Caco-2 (cell line): ENCODE measurements at regions not wholly inside any gene's neighbourhood (a gene's known extent, or its start where the extent isn't known, plus 50 kb on each side); places are given as distances from the start of the nearest gene placed in this dataset.
A peak's percentile ranks its signal among the peaks of the same experiment; 100 is the strongest.

Experiments used
- BruUV-seq: library from RNA; stranded (reverse); fragments of 400-500 nt; replicated peaks from 2 replicates; lab custom pipeline; 2021; lab: Mats Ljungman, UMichigan
- CTCF ChIA-PET: fragments of 300-600 bp; sonication (Branson Sonifier 250); formaldehyde crosslinking; loops from one replicate; lab custom pipeline; 2022; ENCODE audit warnings: antibody characterized with exemption; lab: Charles Lee
- POLR2A ChIA-PET: fragments of 300-600 bp; sonication (Branson Sonifier 250); formaldehyde crosslinking; loops from one replicate; lab custom pipeline; 2022; ENCODE audit warnings: antibody characterized with exemption; lab: Charles Lee
- DNase-seq, 2 experiments: peaks; one replicate each; pipeline versions ENCODE4 v3.0.0 to v3.0.0-alpha.2; 2020 to 2022
- H3K27me3 ChIP-seq: replicated peaks from 2 replicates; pipeline ENCODE4 v1.6.0; 2011; ENCODE audit warnings: low read length; ENCODE audit not compliant: control insufficient read depth, insufficient read depth
- H3K36me3 ChIP-seq: 2 replicates; pipeline ENCODE4 v1.5.1; 2011; ENCODE audit warnings: low read length; ENCODE audit not compliant: control insufficient read depth, insufficient read depth
- H3K4me1 ChIP-seq: fragments of 250-450 bp; sonication (Bioruptor Pico); 2 replicates; pipeline ENCODE4 v1.5.1; 2020; ENCODE audit warnings: mild to moderate bottlenecking
- H3K4me3 ChIP-seq: 2 replicates; pipeline ENCODE4 v1.5.1; 2011; ENCODE audit warnings: low read depth, mild to moderate bottlenecking, control low read depth, low read length
- H3K9me3 ChIP-seq: fragments of 250-450 bp; sonication (Bioruptor Pico); 2 replicates; pipeline ENCODE4 v1.5.1; 2020; ENCODE audit warnings: mild to moderate bottlenecking, moderate library complexity
- H3K27ac Mint-ChIP-seq: one replicate; pipeline ENCODE4 v1.8.0; 2022; ENCODE audit warnings: mixed read lengths; ENCODE audit not compliant: unreplicated experiment
- H3K27me3 Mint-ChIP-seq: one replicate; pipeline ENCODE4 v1.8.0; 2022; ENCODE audit warnings: mixed read lengths; ENCODE audit not compliant: insufficient read depth, unreplicated experiment
- H3K36me3 Mint-ChIP-seq: one replicate; pipeline ENCODE4 v1.8.0; 2022; ENCODE audit warnings: mild to moderate bottlenecking, mixed read lengths; ENCODE audit not compliant: insufficient read depth, unreplicated experiment
- H3K4me1 Mint-ChIP-seq: one replicate; pipeline ENCODE4 v1.8.0; 2022; ENCODE audit warnings: low read depth, mixed read lengths; ENCODE audit not compliant: unreplicated experiment
- H3K4me3 Mint-ChIP-seq: one replicate; pipeline ENCODE4 v1.8.0; 2022; ENCODE audit warnings: mild to moderate bottlenecking, moderate library complexity, mixed read lengths; ENCODE audit not compliant: unreplicated experiment
- H3K9me3 Mint-ChIP-seq: one replicate; pipeline ENCODE4 v1.8.0; 2022; ENCODE audit warnings: mixed read lengths; ENCODE audit not compliant: unreplicated experiment
- intact Hi-C: fragments of 100-400 bp; cut with micrococcal nuclease; formaldehyde crosslinking; loops from one replicate; pipeline ENCODE4 v1.10.0; 2022; ENCODE audit not compliant: unreplicated experiment
- TF ChIP-seq, protein P1 (sequence below), 2 experiments: fragments of 200-600 bp in 1 of 2; IDR thresholded peaks; 1 replicate in 1 of 2; 2 replicates in 1 of 2; pipeline versions ENCODE4 v1.5.1 to v1.8.0; 2011 to 2022; ENCODE audit warnings: antibody characterized with exemption in 1 of 2, control low read depth in 1 of 2, inconsistent platforms in 1 of 2, low read depth in 1 of 2, low read length in 1 of 2, mild to moderate bottlenecking in 1 of 2, moderate library complexity in 1 of 2; ENCODE audit not compliant: insufficient read depth in 1 of 2, severe bottlenecking in 1 of 2, unreplicated experiment in 1 of 2

DNA sequence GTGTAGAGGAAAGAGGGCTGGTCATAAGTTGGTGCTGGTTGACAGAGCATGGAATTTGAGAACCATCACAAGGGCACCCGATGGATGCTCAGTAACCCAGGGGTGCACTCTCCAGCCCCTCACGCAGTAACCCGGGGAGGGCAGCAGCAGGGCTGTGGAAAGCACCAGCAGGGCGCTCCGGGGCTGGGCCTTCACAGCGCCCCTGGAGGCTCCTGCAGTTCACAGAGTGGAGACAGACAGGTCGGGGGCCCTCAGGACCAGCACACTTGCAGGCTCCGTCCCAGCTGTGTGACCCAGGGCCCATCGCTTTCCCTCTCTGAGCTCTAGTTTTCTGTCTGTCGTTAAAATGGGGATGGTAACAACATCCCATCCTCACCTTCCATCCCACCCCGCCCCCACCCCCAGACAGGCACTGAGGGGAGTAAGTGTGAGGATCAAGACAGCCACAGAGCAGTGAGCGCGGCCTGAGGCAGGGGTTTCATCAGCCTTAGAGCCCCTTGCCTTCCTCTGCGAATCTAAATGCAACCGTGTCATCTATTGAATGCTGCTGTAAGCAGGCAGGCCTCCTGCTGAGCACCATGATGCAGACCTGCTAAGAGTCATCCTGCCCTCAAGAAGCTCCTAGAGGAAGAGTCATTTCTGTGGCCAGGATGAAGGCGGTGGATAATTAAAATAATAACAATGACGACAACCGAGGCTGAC lies 90.2 kb upstream of the LINGO1 start:
- H3K36me3 Mint-ChIP-seq = no peaks in the 10 kb centered on the region
- peak in 1 of 2 experiments; percentile 13 for DNase-seq
- BruUV-seq = no TSS peak
- H3K27ac Mint-ChIP-seq = no peak overlapping the region
- H3K27me3 Mint-ChIP-seq = peaks cover 13% of the 10 kb centered on the region
- TF ChIP-seq, protein P1, sequence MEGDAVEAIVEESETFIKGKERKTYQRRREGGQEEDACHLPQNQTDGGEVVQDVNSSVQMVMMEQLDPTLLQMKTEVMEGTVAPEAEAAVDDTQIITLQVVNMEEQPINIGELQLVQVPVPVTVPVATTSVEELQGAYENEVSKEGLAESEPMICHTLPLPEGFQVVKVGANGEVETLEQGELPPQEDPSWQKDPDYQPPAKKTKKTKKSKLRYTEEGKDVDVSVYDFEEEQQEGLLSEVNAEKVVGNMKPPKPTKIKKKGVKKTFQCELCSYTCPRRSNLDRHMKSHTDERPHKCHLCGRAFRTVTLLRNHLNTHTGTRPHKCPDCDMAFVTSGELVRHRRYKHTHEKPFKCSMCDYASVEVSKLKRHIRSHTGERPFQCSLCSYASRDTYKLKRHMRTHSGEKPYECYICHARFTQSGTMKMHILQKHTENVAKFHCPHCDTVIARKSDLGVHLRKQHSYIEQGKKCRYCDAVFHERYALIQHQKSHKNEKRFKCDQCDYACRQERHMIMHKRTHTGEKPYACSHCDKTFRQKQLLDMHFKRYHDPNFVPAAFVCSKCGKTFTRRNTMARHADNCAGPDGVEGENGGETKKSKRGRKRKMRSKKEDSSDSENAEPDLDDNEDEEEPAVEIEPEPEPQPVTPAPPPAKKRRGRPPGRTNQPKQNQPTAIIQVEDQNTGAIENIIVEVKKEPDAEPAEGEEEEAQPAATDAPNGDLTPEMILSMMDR (IDR thresholded peaks at IDR 0.05; ENCODE audit: insufficient read depth in 1 of 2, low read depth in 1 of 2, low read length in 1 of 2, severe bottlenecking in 1 of 2, unreplicated experiment in 1 of 2) = peak in 1 of 2 experiments; percentile 10
- POLR2A ChIA-PET = no interaction called here
- no peaks in the 10 kb centered on the region for H3K36me3 ChIP-seq
- no peaks in the 10 kb centered on the region for H3K4me1 ChIP-seq
- H3K27me3 ChIP-seq = no peaks in the 10 kb centered on the region
- no peaks in the 10 kb centered on the region for H3K9me3 ChIP-seq
- H3K4me1 Mint-ChIP-seq = no peaks in the 10 kb centered on the region
- no peaks in the 10 kb centered on the region for H3K9me3 Mint-ChIP-seq
- no peak overlapping the region for H3K4me3 ChIP-seq
- H3K4me3 Mint-ChIP-seq = no peak overlapping the region
- CTCF ChIA-PET = no interaction called here
- intact Hi-C loops = no loop called here

DNA sequence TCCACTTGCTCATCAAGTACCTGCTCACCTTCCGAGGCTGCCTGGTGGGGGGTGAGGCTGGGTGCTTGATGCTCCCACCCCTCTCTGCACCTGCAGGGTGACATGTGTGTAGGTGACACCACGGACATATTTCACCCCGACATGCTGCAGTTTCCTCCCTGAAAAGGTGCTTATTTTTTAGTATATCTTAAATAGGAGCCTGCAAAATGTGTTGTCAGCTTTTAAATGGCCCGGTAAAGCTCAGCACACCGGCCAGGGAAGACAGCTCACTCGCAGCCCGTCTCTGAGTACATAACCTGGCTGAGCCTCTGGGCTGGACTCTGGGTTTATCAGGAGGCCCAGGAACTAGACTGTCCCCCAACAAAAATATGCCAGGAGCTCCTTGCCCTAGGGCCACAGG lies 89.3 kb upstream of the LINGO1 start:
- TF ChIP-seq, protein P1 (IDR thresholded peaks at IDR 0.05; ENCODE audit: insufficient read depth in 1 of 2, low read depth in 1 of 2, low read length in 1 of 2, severe bottlenecking in 1 of 2, unreplicated experiment in 1 of 2) = no peak
- Histone ChIP-seq H3K4me1 (no peaks in the 10 kb centered on the region), H3K27me3 (no peaks in the 10 kb centered on the region), H3K36me3 (no peaks in the 10 kb centered on the region), H3K4me3 (no peak overlapping the region), H3K9me3 (no peaks in the 10 kb centered on the region)
- Mint-ChIP-seq H3K9me3 (no peaks in the 10 kb centered on the region), H3K27ac (no peak overlapping the region), H3K4me3 (no peak overlapping the region), H3K27me3 (peaks cover 15% of the 10 kb centered on the region), H3K36me3 (no peaks in the 10 kb centered on the region), H3K4me1 (no peaks in the 10 kb centered on the region)
- CTCF ChIA-PET = no interaction called here
- POLR2A ChIA-PET = no interaction called here
- no peak for DNase-seq
- BruUV-seq = no TSS peak
- intact Hi-C loops = no loop called here

DNA sequence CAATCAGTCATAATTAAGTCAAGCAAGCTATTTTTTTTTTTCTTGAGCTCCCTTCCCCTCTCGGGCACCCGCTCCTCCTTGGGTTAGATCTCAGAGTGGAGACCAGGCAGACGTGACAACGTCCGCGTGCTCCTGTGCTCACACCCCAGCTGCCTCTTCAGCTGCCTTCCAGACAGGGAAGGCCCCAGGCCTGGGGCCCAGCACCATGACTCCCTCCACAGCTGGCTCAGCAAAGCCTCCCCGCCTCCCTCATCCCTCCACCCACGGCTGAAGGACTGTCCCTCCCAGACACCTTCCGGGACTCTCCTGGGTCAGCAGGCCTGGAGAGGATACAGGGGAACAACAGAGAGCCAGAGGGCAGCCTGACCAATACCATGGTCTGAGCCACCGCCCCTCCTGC lies 87.9 kb upstream of the LINGO1 start:
- H3K4me1 Mint-ChIP-seq = no peaks in the 10 kb centered on the region
- no peaks in the 10 kb centered on the region for H3K36me3 ChIP-seq
- no TSS peak for BruUV-seq
- no peaks in the 10 kb centered on the region for H3K27me3 ChIP-seq
- intact Hi-C loops = no loop called here
- no peaks in the 10 kb centered on the region for H3K36me3 Mint-ChIP-seq
- H3K9me3 ChIP-seq = no peaks in the 10 kb centered on the region
- CTCF ChIA-PET = no interaction called here
- H3K4me1 ChIP-seq = no peaks in the 10 kb centered on the region
- TF ChIP-seq, protein P1 (IDR thresholded peaks at IDR 0.05; ENCODE audit: insufficient read depth in 1 of 2, low read depth in 1 of 2, low read length in 1 of 2, severe bottlenecking in 1 of 2, unreplicated experiment in 1 of 2) = no peak
- H3K4me3 ChIP-seq = no peak overlapping the region
- POLR2A ChIA-PET = interaction anchor here (0.6 kb wide), 1 partner anchor 311 kb away, joined by 3 read pairs; no protein-coding TSS in a partner anchor
- H3K27ac Mint-ChIP-seq = no peak overlapping the region
- H3K9me3 Mint-ChIP-seq = no peaks in the 10 kb centered on the region
- H3K4me3 Mint-ChIP-seq = no peak overlapping the region
- DNase-seq = no peak
- H3K27me3 Mint-ChIP-seq = peaks cover 20% of the 10 kb centered on the region
